ENCODE measurements at regions not wholly inside any gene's neighbourhood (a gene's known extent, or its start where the extent isn't known, plus 50 kb on each side); places are given as distances from the start of the nearest gene placed in this dataset.
A peak's percentile ranks its signal among the peaks of the same experiment; 100 is the strongest.

GRCh38 chr1:168960114-168960513, 146.4 kb upstream of the ATP1B1 start:
- no peak overlapping the region for H3K4me3 ChIP-seq (ENCODE audit: low read depth, low read length)
- no peak for TF ChIP-seq POLR2A (IDR thresholded peaks at IDR 0.05; ENCODE audit: extremely low read depth, insufficient read length)
- no peak for TF ChIP-seq MYC (IDR thresholded peaks at IDR 0.05; ENCODE audit: low read depth, low read length)
- no peak for TF ChIP-seq CTCF (IDR thresholded peaks at IDR 0.05; ENCODE audit: low read depth, low read length)
- TF ChIP-seq MAX (IDR thresholded peaks at IDR 0.05; ENCODE audit: low read depth, low read length) = no peak
- DNase-seq (ENCODE audit: low read depth) = no peak

GRCh38 chr1:168960595-168960994, 145.9 kb upstream of the ATP1B1 start:
- no peak overlapping the region for H3K4me3 ChIP-seq (ENCODE audit: low read depth, low read length)
- TF ChIP-seq CTCF (IDR thresholded peaks at IDR 0.05; ENCODE audit: low read depth, low read length) = no peak
- no peak for TF ChIP-seq MAX (IDR thresholded peaks at IDR 0.05; ENCODE audit: low read depth, low read length)
- TF ChIP-seq MYC (IDR thresholded peaks at IDR 0.05; ENCODE audit: low read depth, low read length) = no peak
- no peak for TF ChIP-seq POLR2A (IDR thresholded peaks at IDR 0.05; ENCODE audit: extremely low read depth, insufficient read length)
- DNase-seq (ENCODE audit: low read depth) = no peak

GRCh38 chr1:168963601-168964000, 142.9 kb upstream of the ATP1B1 start:
- TF ChIP-seq CTCF (IDR thresholded peaks at IDR 0.05; ENCODE audit: low read depth, low read length) (no peak), MAX (IDR thresholded peaks at IDR 0.05; ENCODE audit: low read depth, low read length) (no peak), POLR2A (IDR thresholded peaks at IDR 0.05; ENCODE audit: extremely low read depth, insufficient read length) (no peak), MYC (IDR thresholded peaks at IDR 0.05; ENCODE audit: low read depth, low read length) (no peak)
- no peak for DNase-seq (ENCODE audit: low read depth)
- no peak overlapping the region for H3K4me3 ChIP-seq (ENCODE audit: low read depth, low read length)

- TF ChIP-seq POLR2A (IDR thresholded peaks at IDR 0.05; ENCODE audit: extremely low read depth, insufficient read length) (no peak), MYC (IDR thresholded peaks at IDR 0.05; ENCODE audit: low read depth, low read length) (no peak), CTCF (IDR thresholded peaks at IDR 0.05; ENCODE audit: low read depth, low read length) (no peak), MAX (IDR thresholded peaks at IDR 0.05; ENCODE audit: low read depth, low read length) (no peak)
Measured at GRCh38 chr1:168964478-168964877, 142.0 kb upstream of the ATP1B1 start.

GRCh38 chr1:168966217-168966616, 140.3 kb upstream of the ATP1B1 start:
- no peak overlapping the region for H3K4me3 ChIP-seq (ENCODE audit: low read depth, low read length)
- TF ChIP-seq MAX (IDR thresholded peaks at IDR 0.05; ENCODE audit: low read depth, low read length) (no peak), POLR2A (IDR thresholded peaks at IDR 0.05; ENCODE audit: extremely low read depth, insufficient read length) (no peak), CTCF (IDR thresholded peaks at IDR 0.05; ENCODE audit: low read depth, low read length) (no peak), MYC (IDR thresholded peaks at IDR 0.05; ENCODE audit: low read depth, low read length) (no peak)
- DNase-seq (ENCODE audit: low read depth) = no peak

More at GRCh38 chr1:168964478-168964877, 142.0 kb upstream of the ATP1B1 start:
- H3K4me3 ChIP-seq (ENCODE audit: low read depth, low read length) = no peak overlapping the region
- DNase-seq (ENCODE audit: low read depth) = no peak

GRCh38 chr1:168966636-168967035, 139.9 kb upstream of the ATP1B1 start:
- peak; percentile 4 for DNase-seq (ENCODE audit: low read depth)
- TF ChIP-seq MYC (IDR thresholded peaks at IDR 0.05; ENCODE audit: low read depth, low read length) (no peak), MAX (IDR thresholded peaks at IDR 0.05; ENCODE audit: low read depth, low read length) (no peak)

More at GRCh38 chr1:168966636-168967035, 139.9 kb upstream of the ATP1B1 start:
- no peak overlapping the region for H3K4me3 ChIP-seq (ENCODE audit: low read depth, low read length)

All from NB4 (cell line).